Iris pigment epithelial cell (primary cell): ENCODE measurements at regions not wholly inside any gene's neighbourhood (a gene's known extent, or its start where the extent isn't known, plus 50 kb on each side); places are given as distances from the start of the nearest gene placed in this dataset.

Source experiments
- DNase-seq: peaks from one replicate; pipeline ENCODE4 v3.0.0-alpha.2; 2011; ENCODE audit warnings: low read depth

- no peak for DNase-seq
These were observed 487.1 kb downstream of the TCERG1L start for GRCh38 chr10:130824230-130825014.

GRCh38 chr10:130833596-130833995 is 477.9 kb downstream of the TCERG1L start:
- DNase-seq, result no peak

GRCh38 chr10:130834170-130834569 is 477.4 kb downstream of the TCERG1L start:
- no peak for DNase-seq

- DNase-seq, result no peak
These were observed 476.9 kb downstream of the TCERG1L start for GRCh38 chr10:130834573-130834972.

GRCh38 chr10:130835068-130835467 is 476.5 kb downstream of the TCERG1L start:
- no peak for DNase-seq

DNA sequence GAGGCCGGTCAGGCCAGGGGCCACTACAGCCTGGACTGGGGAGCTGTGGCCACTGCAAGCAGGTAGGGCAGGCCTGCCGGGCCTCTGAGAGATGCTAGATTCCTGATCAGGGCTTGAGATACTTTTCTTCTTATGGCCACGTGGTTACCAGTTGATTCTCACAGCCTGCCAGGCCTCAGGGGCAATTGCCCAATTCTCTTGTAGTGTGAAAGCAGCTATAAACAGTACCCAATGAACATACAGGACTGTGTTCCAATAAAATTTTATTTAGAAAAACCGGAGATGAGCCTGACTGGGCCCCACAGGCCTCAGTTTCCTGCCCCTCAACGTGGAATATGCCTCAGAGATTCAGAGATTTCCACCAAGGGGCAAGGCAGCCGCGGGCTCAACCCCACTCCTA is 475.2 kb downstream of the TCERG1L start:
- DNase-seq, result no peak

- no peak for DNase-seq
These were observed 468.4 kb downstream of the TCERG1L start for GRCh38 chr10:130843051-130843653.

- DNase-seq, result no peak
These were observed 467.2 kb downstream of the TCERG1L start for GRCh38 chr10:130844310-130844709.

DNA sequence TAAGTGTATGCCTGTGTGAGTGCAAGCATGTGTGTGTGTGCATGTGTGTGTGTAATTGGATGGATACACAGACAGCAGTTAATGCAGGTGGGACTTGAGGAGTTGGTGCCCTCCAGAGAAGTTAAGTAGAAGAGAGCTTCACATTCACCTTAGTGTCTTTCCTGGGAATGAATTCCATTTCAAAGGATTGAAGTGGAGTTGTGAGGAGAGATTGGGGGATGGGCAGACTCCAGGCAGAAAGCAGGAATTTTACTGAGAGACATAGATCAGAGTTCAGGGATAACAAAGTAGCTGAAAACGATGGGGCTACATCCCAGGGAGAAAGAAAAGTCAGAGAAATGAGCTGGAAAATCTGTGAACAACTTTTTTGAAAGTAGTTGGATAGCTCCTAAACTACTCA is 464.4 kb downstream of the TCERG1L start:
- no peak for DNase-seq

DNA sequence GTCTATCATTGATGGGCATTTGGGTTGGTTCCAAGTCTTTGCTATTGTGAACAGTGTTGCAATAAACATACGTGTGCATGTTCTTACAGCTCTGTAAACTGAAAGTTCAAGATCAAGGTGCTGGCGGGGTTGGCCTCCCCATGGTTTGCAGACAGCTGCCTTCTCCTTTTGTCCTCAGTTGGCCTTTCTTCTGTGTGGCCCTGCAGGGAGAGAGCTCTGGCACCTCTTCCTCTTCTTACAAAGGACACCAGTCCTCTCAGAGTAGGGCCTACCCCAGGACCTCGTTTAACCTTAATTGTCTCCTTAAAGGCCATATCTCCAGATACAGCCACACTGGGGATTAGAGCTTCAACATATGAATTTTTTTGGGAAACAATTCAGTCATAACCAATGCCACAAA is 462.7 kb downstream of the TCERG1L start:
- DNase-seq, result no peak

- no peak for DNase-seq
These were observed 457.4 kb downstream of the TCERG1L start for GRCh38 chr10:130854151-130854550.

- DNase-seq, result no peak
These were observed 453.8 kb downstream of the TCERG1L start for GRCh38 chr10:130857631-130858295.

DNA sequence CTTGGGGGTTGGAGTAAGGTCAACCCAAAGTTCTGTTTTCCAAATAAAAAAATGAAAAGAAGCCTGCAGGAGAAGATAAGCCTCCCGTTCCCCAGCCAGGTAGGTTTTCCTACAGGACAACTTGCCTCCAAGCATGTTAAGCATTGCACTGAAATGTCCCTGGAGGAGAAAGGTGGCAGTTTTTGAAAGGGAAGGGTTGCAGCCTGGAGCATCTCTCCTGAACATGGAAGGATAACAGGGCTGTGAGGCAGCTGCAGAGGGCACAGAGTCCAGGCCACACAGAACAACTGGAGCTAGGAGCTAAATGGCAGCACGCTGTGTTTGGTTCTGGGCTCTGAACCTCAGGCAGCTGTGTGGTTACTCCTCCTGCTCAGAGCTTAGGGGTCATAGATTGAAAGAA is 452.9 kb downstream of the TCERG1L start:
- no peak for DNase-seq

GRCh38 chr10:130859427-130859826 is 452.1 kb downstream of the TCERG1L start:
- no peak for DNase-seq

DNA sequence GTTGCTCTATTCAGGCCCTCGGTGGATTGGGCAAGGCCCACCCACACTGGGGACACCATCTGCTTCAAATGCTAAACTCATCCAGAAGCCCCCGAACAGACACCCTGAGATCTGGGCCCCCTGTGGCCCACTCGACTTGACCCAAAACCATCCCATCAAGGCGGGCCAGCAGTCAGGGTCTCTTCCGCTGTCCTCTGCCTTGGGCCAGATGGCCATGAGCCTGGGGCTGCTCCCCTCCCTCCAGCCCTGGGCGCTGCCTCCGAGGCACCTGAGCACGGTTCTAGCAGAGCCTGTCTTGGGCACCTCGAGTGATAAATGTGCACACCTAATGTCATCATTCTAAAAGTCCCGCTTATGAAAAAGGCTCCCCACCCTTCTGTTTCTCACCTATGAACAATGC is 449.4 kb downstream of the TCERG1L start:
- no peak for DNase-seq

DNA sequence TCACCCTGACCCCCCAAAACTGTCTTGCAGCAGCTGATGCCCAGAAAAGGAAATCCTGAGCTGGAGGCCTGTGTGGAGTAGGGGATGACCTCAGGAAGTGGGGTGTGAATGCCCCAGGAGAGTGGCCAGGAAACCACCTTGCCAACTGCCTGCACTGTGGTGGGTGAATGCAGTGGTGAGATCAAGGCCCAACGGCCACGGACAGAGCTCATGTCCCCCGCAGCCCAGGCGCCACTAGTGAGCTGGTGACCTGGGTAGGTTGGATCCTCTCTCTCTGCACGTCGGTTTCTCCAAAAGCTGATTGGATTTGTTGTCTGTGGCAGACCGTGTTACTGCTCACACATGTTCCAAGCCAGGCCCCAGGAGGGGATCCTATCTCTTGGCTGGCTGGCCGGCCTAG is 448.9 kb downstream of the TCERG1L start:
- no peak for DNase-seq

DNA sequence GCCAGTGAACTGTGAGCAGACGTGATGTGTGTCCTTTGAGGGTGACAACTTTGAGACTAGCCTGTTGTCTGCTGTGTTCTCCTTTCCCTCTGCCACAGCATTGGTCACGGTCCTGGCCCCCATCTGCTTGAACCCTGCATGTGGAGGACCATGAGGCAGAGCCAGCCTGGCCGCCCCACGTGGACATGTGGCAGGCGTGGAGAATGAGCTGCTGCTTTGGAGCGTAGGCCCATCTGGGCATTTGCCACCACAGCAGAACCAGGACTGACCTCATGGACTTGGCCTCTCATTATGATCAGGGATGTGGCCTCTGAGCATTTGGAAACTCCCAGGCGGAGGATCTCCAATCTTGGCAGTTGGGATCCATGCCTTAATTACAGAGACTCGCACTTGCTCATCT is 448.5 kb downstream of the TCERG1L start:
- DNase-seq, result no peak

GRCh38 chr10:130864961-130865818 is 446.3 kb downstream of the TCERG1L start:
- no peak for DNase-seq

- DNase-seq, result no peak
These were observed 444.7 kb downstream of the TCERG1L start for GRCh38 chr10:130866857-130867256.

DNA sequence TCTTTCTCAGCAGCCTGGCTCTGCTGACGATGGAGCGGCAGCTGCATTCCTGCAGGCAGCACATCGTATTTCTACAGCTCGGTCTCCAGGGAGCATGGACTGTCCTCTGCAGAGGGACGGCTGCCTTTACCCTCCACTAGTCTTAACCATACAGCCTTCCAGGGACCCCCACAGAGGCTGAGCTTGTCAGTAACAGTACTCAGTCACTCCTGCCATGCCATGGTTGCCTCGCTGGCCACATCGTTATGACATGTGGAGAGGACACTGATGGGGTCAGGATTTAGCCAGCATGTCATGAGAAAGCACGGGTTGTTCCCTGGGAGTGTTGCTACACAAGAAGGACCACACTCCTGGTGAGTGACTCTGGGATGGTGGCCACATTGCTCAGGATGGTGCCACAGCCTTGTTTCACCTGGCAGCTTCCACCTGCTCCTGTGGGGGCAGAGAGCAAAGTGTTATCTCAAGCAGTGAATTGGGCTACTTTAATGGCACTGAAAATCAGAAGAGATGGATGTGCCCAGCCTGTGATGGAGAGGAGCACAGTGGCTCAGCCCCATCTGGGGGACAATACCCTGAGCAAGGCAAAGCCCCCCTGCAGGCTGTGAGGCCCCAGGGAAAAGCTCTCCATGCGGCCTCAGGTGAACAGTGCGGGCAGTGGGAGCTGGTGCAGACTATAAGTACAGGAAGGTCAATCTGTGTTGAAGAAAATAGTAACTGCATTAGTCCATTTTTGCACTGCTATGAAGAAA is 443.9 kb downstream of the TCERG1L start:
- DNase-seq, result no peak

DNA sequence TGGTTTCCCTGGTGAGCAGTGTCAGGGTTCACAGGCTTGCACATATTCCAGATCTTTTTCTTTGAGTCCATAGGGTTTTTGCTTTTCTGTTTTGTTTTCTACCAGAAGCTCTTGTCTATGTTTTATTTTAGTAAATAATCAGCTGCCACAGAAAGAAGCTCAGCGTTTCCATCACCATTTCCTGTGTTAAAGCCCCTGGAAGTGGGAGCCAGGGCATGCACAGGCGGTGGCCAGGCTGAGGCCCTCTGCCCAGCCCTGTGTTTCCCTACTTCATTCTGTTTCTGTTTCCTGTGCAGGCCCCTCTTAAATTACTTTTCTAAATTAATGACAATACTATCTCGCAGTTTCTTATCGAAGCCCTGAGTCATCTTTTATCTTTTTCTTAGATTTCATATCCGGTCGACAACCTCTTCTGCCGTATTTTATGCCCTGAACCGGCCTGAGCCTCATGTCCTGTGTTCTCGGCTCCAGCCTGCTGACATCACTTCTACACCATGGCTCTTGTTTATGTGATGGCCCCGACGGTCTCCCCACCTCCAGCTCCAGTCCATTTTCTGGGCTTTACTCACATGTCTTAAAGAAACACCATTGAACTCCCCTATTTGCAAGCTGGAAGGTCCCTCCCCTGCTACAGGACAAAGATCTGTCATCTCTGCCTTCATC is 442.2 kb downstream of the TCERG1L start:
- no peak for DNase-seq
